Stimulated activated CD8-positive, alpha-beta memory T cell treated with anti-CD3 and anti-CD28 coated beads, Interleukin-2, amount 100 ng/mL, for 48 hours (primary cell): ENCODE measurements at regions not wholly inside any gene's neighbourhood (a gene's known extent, or its start where the extent isn't known, plus 50 kb on each side); places are given as distances from the start of the nearest gene placed in this dataset.
"Not testable (repeated sequence)": the region's sequence is repeated elsewhere in the genome, so short reads cannot be mapped to it uniquely, and the experiment has no call there.

Experiments
- DNase-seq, 2 donors: peaks; one replicate each; pipeline ENCODE4 v3.0.0-alpha.2; 2020; ENCODE audit warnings: low read depth in 2 of 2

GRCh38 chr3:164748626-164749025 is 329.7 kb downstream of the SI start:
- no peak for DNase-seq

GRCh38 chr3:164741869-164742268 is 336.4 kb downstream of the SI start:
- no peak for DNase-seq

GRCh38 chr3:164737174-164737573 is 341.1 kb downstream of the SI start:
- no peak for DNase-seq

- DNase-seq, result no peak
These were observed 346.1 kb downstream of the SI start for GRCh38 chr3:164732166-164732565.

- no peak for DNase-seq
These were observed 347.4 kb downstream of the SI start for GRCh38 chr3:164730815-164731360.

- DNase-seq, result no peak
These were observed 354.9 kb downstream of the SI start for GRCh38 chr3:164723396-164723795.

- DNase-seq, result not testable (repeated sequence)
These were observed 375.5 kb downstream of the SI start for GRCh38 chr3:164702808-164703207.

GRCh38 chr3:164687902-164688301 is 390.4 kb downstream of the SI start:
- no peak for DNase-seq

- DNase-seq, result no peak
These were observed 391.1 kb downstream of the SI start for GRCh38 chr3:164687211-164687610.

- no peak for DNase-seq
These were observed 394.8 kb downstream of the SI start for GRCh38 chr3:164683489-164683888.

- DNase-seq, result no peak
These were observed 399.1 kb downstream of the SI start for GRCh38 chr3:164679245-164679644.

- no peak for DNase-seq
These were observed 401.0 kb downstream of the SI start for GRCh38 chr3:164677317-164677716.

- DNase-seq, result no peak
These were observed 404.6 kb downstream of the SI start for GRCh38 chr3:164673738-164674137.

GRCh38 chr3:164658125-164658524 is 420.2 kb downstream of the SI start:
- DNase-seq, result no peak

- DNase-seq, result no peak
These were observed 420.7 kb downstream of the SI start for GRCh38 chr3:164657631-164658030.

GRCh38 chr3:164655462-164655861 is 422.8 kb downstream of the SI start:
- no peak for DNase-seq

- no peak for DNase-seq
These were observed 437.2 kb downstream of the SI start for GRCh38 chr3:164641071-164641470.

GRCh38 chr3:164640591-164640990 is 437.7 kb downstream of the SI start:
- DNase-seq, result no peak

GRCh38 chr3:164620956-164621355 is 457.3 kb downstream of the SI start:
- no peak for DNase-seq

GRCh38 chr3:164620423-164620822 is 457.9 kb downstream of the SI start:
- DNase-seq, result no peak

- no peak for DNase-seq
These were observed 465.5 kb downstream of the SI start for GRCh38 chr3:164612751-164613150.

GRCh38 chr3:164608554-164609276 is 469.6 kb downstream of the SI start:
- DNase-seq, result no peak

GRCh38 chr3:164604687-164605086 is 473.6 kb downstream of the SI start:
- no peak for DNase-seq

GRCh38 chr3:164577667-164578210 is 500.6 kb downstream of the SI start:
- no peak for DNase-seq
